ENCODE measurements at regions not wholly inside any gene's neighbourhood (a gene's known extent, or its start where the extent isn't known, plus 50 kb on each side); places are given as distances from the start of the nearest gene placed in this dataset.
"Not testable (repeated sequence)": the region's sequence is repeated elsewhere in the genome, so short reads cannot be mapped to it uniquely, and the experiment has no call there.

DNA sequence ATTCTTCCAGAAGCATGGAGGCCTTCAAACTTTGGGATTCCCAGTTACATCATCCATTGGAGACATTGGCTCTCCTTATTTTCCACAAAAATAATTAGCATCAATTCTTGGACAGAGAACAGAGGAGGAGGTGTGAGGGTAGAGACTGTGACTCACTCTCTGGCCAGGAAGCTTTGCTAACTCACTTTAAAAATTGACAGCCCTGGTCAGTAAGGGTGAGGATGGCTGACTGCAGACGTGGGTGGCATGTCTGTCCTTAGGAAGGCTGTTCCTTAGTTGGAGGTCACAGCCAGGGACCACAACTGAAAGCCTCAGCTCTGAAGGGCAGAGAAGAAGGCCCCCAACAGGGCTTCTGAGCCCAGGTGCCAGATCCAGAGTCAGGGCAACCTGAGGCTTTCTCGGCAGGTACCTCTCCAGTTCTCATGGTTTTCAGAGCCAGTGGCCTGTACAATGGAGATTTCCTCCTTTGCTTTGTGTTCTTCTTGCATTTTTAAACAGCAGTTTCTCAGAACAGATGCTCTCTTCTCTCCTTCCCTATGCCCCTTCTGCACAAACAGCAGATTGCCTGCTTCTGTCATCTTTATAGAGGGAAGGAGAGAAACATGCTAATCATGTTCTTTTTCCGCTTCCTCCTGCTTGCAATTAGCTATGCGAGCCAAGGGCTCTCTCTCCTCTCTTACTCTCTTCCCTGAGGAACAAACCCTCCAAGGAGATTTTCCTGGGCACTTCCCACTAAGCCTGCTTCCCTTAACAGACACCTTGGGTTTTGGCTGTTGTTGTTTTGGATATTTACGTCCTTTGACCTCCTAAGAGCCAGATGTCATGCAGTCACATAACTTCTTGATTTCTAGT, 92.5 kb upstream of the ZNF366 start:
- DNase-seq (ENCODE audit: extremely low read depth, low read depth): no peak

DNA sequence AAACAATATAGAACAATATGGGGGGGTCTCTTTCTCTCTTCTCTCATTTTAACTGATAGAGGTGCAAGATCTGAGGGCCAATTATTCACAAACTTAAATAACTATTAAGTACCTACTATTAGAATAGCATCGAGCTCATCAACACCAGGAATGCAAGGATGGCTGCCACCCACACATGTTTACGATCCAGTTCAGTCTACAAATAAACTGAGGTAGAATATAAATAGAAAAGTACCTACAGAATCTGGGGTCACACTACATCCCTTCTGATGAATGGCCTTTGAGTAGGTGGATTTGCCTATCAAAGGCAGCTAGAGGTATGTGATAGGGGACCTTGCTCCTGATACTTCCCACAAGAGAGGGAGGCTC, 91.8 kb upstream of the ZNF366 start:
- no peak for DNase-seq (ENCODE audit: extremely low read depth, low read depth)

DNA sequence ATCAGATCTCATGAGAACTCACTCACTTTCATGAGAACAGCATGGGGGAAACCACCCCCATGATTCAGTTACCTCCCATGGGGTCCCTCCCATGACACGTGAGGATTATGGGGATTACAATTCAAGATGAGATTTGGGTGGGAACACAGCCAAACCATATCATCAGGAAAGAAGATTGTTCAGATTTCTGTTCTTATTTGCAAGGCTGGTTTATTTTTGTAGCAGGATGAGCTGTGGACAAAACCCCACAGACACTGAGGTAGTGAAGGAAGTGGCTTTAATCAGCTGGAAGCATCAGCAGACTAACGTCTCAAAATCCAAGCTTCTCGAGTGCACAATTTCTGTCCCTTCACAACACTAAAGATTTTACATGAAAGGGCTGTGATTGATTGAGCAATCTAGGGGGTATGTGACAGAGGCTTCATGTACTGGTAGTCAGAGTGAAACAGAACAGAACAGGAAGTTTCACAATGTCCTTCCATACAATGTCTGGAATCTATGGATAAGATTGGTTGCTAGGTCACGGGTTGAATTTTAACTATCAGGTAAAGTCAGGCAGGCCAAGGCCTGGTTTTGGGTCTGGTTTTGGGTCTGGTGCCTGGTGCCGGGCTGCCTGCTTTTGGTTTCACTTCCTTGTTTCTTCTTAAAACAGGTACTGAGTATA, 91.3 kb upstream of the ZNF366 start:
- DNase-seq (ENCODE audit: extremely low read depth, low read depth): no peak

DNA sequence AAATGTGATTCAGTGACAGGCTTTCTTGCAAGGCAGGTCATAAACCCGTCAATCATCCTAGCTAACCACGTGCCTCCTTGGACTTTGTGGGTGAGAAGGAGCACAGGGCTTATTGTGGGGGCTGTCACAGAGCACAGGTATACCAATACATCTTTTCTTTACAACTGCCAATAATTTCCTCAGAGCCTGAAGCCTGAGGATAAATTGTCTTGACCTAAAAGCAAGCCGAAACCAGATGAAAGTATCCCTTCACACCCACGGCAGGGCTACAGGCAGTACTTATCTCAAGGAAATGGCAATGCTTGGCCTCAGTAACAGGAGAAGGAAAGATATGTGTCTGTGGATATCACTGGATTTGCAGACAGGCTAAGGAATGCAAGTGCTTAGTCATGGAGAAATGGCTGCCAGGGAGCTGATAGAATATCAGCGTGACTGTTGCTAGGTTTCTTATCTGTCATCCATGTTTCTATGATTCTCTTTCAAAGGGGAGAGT, 90.3 kb upstream of the ZNF366 start:
- peak; percentile 44 for DNase-seq (ENCODE audit: extremely low read depth, low read depth)

DNA sequence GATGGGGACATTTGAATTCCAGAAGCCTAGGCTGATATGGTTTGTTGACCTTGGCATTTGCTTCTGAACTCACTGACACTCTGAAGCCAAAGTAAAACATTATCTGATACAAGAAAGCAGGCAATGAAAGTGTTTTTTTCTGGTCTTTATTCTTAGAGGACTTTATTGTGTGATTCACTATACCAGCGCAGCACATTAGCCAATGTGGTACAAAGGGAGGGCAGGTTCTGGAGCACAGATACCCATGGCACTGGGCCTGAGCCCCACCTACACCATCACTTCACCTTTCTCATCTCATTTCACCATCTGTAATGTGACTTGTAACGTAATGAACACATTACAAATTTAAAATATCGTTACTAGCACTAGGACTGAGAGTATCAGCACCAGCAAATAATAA, 89.7 kb upstream of the ZNF366 start:
- DNase-seq (ENCODE audit: extremely low read depth, low read depth): no peak

DNA sequence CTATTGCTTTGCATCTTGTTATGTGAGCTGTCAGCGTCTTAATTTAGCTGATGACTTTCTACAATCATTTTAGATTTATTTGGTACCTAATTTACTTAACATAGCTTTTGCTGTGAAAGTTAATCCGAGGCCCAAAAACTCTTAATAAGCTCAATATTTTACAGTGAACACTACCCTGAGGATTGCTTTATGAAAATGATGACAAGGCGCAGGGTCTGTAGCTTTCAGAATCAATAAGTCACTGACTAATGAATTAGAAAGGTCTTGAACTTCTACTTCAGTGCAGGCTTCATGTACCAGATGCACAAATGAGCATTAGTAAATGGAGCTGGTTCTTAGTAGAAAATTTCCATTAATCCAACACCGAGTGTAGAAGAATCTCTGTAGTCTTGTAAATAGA, 81.4 kb upstream of the ZNF366 start:
- no peak for DNase-seq (ENCODE audit: extremely low read depth, low read depth)

DNA sequence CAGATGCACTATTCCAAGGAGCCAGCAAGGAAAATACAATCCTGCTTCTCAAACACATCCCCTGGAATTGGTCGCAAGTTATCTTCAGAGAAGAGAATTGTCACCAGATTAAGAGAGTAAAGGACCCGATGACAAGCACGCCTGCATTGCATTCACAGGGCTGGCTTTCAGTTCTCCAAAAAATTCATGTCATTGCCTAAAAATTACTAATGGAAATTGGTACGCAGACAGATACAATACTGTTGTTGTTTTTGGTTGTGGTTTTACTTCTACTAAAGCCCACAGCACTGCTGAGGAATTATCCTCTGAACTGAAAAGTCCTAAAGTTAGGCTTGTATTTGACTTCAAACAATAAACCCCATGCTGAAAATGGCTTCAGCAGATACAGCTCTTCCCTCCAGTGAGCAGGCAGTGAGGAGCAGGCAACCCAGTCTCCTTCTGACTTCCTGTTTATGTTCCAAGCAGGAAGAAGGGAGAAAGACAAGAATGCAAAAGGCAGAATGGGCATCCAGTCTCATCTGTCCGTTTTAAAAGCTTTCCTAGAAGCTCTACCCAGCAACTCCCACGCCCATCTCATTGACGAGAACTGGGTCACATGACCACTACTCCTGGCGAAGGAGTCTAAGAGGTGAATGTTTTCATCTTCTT, 80.6 kb upstream of the ZNF366 start:
- no peak for DNase-seq (ENCODE audit: extremely low read depth, low read depth)

DNA sequence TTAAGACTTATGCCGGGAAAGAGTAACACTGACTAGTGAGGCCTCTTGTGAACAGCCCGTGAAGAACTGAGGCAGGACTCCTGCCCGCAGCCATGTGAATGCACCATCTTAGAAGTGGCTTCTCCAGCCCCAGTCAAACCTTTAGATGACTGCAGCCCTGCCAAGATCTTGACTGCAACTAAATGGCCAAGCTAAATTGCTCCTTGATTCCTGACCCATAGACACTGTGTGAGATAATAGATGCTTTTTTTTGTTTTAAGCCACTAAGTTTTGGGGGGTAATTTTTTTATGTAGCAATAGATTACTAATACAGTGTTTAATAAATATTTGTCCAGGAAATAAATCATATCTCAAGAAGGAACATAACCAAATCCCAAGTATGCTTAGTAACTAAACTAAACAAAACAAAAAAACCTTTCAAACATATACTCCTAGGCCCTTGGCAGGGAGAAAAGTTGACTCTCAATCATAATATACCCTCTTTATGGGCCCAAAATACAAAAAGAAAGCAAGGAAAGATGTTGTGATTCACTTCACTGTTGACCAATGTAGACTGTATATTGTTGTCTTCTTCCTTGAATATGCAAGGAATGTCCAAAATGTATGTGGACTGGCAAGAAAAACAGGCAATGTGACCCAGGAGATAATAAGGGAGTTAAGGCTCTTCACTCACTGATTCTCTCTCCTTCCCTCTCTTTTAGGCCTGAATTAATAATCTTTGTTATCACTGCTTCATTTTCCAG, 79.7 kb upstream of the ZNF366 start:
- no peak for DNase-seq (ENCODE audit: extremely low read depth, low read depth)

DNA sequence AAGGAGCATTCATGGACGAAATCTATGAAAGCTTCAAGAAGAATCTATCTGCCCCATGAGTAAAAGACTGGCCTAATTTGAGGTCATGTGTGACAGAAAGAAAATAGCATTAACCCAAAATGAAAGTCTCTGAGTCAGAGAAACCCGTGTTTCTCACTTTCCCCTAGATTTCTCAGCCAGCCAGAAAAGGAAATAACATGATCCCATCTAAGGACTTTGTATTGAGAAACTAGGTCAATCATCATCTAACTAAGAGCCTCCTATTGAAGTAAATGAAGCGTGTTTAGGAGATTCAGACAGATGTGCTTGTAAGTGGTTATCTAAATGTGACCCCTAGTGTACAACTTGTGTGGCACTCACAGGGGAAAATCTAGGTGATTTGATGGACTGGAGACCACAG, 77.3 kb upstream of the ZNF366 start:
- no peak for DNase-seq (ENCODE audit: extremely low read depth, low read depth)

DNA sequence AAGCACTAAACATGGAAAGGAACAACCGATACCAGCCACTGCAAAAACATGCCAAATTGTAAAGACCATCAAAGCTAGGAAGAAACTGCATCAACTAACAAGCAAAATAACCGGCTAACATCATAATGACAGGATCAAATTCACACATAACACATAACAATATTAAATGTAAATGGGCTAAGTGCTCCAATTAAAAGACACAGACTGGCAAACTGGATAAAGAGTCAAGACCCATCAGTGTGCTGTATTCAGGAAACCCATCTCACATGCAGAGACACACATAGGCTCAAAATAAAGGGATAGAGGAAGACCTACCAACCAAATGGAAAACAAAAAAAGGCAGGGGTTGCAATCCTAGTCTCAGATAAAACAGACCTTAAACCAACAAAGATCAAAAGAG, 72.1 kb upstream of the ZNF366 start:
- not testable (repeated sequence) for DNase-seq (ENCODE audit: extremely low read depth, low read depth)

DNA sequence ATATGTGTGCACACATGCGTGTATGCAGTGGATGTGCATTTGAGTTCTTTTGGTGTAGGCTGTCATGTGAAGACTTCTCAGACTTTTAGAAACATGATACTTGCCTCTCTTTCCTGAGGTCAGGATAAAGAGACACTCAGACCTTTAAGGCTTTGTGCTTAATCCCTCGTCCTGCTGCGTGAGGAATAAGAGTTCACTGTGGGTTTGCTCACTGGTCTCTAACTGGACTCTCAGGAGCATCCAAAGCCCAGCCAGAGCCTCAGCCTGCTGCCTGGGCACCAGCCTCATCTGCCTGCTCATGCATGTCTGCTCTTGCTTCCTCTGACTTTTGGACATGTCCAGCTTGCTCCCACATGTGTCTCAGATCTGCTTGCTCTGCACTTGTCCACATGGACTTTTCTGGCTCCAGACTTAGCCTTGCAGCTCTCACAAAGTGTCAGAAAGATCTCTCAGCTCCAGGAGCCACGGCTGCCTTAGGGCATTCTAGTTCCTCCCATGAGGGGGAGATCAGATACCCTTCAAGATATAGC, 65.1 kb upstream of the ZNF366 start:
- DNase-seq (ENCODE audit: extremely low read depth, low read depth): no peak

DNA sequence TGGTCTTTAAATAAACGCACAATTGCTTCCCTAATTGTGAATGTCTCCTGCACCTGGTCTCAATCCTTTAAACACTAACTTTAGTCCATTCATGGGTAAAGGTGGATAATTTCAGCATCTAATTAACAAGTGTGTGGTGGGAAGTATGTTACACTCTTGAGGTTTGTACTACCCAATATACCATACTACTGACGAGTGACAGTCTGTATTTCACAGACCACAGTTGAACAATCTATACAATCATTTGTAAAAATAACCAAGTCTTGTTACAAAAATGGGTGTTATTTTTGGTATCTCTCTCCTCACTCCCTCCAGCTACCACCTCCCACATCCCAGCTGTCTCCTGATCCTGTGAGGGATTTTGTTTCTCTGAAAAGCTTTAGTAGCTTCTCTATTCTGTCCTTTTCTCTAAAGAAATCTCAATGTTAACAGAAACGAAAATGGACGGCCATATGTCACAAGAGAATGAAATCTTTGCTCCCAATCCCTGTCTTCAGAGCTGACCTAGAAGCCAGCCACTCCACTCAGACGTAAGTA, 62.3 kb upstream of the ZNF366 start:
- no peak for DNase-seq (ENCODE audit: extremely low read depth, low read depth)

DNA sequence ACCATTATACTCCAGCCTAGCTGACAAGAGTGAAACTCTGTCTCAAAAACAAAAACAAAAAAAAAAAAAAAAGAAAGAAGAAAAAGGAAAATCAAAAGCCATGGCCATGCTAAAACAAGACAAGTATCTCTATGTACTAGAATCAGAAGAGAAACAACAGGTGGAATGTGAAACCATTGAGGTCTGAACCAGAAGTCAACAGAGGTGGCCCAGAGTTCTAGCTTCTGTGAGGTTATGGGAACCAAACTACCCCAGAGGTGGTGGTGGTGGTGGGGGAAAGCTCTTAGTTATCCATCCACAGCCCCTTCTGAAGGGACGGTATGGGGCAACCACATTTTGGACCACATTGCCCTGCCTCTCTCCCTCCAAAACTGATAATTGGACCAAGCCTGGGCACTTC, 59.5 kb upstream of the ZNF366 start:
- DNase-seq (ENCODE audit: extremely low read depth, low read depth): no peak

DNA sequence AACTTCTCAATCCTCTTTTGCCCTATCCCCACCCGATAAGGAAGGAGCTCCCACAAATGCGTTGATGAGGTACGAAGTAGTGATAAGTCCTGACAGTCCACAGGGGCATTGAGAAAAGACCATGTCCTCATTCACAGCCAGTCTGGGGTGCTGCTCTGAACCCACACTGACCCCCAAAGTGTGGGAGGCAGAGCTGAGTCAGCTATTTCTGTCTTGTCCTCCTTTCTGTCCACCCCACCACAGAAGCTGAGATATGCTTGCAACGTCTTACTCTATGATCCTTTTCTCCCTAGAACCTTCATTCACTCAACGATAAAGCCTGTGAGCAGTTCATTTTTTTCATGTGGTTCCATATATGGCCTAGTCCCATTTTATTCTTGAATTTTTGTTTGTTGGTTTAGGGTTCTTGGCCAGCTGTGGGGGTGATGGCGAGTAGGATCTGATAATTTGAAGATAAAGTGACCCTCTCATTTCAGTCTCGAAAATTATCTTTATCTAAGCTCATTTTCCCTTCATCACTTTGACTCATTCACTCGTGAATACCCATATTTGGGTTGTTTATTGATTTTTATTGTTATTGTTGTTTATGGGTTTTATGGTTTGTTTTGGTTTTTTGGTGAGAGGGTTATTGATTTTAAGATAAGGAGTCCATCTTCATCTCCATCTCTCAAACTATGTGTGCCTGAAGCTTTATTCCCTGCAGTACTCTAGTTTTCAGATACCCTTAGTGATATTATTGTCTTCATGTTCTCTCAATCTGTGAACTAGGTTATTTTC, 58.5 kb upstream of the ZNF366 start:
- DNase-seq (ENCODE audit: extremely low read depth, low read depth): no peak

DNA sequence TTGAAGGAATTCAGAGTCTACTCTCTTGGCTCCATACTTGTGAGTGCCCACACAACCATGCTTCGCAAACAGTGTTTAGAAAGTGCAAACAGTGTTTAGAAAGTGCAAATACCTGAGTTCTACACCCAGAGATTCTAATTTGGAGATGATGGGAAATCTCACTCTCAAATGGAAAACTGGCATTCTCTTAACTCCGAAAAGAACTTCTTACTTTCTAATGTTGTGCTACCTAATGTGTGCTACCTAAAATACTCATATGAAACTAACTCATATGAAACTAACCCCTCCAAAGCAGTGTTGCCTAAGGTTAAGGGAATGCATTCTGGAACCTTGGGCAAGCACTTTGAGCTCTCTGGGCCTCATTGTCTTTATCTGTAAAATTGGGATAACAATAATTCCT, 55.5 kb upstream of the ZNF366 start:
- no peak for DNase-seq (ENCODE audit: extremely low read depth, low read depth)

DNA sequence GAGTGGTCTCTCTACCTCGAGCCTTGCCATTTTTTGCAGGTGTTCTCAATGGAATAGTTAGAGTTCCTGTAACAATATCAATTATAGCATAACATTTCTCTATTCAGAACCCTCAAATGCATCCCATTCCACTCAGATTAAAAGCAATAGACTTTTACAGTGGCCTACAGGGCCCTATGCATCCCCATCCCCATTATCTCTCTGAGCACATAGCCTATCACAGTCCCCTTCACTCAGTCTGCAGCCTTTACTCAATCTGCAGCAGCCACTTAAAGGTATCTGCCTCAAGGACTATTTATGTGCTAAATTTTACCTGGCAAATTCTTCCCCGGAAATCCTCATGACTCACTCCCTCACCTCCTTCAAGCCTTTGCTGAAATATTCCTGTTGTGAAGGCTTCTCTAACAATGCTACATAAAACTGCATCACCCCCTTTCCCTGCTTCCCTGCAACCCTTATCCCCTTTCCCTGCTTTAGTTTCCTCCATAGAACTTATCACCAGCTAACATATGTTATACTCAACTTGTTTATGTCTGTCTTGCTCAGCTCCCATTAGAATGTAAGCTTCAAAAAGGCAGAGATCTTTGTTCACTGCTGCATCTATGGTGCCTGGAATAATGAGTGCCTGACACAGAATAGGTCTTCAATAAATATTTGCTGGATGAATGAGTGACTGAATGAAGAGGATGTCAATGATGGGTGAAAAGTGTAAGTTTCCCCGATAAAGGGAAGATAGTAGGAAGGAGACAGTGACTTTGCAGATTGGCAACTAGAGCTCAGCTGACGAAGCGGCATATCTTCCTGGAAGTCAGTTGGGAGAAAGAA, 54.1 kb upstream of the ZNF366 start:
- DNase-seq (ENCODE audit: extremely low read depth, low read depth): no peak

DNA sequence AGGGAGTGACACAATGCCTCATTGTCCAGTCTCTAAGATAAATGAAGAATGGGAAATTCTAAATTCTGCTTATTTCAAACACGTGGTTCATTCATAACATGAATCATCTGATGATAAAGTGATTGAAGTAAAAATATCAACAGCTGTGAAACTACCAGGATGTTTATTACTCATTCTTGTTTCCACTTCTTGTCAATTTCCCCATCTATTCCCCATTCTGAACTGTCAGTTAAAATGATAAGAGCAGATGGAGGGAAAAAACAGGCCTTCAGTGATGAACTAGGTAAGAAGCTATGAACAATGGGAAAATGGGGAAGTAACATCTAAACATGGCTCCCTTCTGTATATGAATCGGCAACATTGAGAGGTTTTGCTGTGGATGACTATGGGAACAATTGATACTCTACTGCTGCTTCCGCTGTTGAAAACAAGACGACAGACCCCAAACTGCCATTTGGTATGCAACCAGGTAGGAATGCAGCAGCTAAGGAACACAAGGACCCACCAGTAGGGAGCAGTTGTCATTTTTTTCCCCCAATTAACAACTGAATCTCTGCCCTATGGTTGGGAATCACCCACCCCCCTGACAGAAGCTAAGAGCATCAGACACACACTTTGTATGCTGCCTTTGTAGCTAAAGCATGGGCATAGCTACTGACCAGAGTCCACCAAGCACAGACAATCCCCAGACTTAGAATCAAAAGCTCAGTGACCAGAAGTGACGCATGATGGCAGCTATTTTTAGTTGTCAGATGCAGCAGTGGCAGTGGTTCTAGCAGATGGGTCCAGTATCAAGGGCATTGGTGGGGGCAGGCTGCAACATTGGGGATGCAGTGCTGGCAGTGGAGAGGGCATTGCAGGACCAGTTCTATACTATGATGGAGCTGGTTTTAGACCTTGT, 52.9 kb upstream of the ZNF366 start:
- DNase-seq (ENCODE audit: extremely low read depth, low read depth): no peak

DNA sequence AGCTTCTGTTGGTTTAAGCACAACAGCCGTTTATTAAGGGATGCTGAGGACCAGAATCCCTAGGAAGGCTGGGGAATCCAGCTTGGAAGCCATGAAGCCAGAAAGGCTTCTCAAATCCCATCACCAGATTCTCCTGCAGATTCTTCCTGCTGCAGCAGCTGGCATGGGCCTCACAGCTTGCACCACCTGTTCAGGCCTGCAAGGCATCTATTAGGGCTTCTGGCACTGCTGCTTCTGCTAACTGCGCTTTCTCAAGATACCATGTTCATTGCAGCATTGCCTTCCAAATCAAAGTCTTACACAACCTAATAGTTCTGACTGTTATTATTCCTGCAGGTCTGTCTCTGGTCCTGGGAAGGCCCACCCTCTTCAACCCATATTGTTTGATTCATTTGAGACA, 51.2 kb upstream of the ZNF366 start:
- DNase-seq (ENCODE audit: extremely low read depth, low read depth): no peak
